Keratinocyte (primary cell): ENCODE measurements at regions not wholly inside any gene's neighbourhood (a gene's known extent, or its start where the extent isn't known, plus 50 kb on each side); places are given as distances from the start of the nearest gene placed in this dataset.

ENCODE experiments used
- CTCF ChIP-seq, 3 experiments: IDR thresholded peaks in 1 of 3; conservative IDR thresholded peaks in 1 of 3; optimal IDR thresholded peaks in 1 of 3; 2 replicates in 2 of 3; 3 replicates in 1 of 3; pipeline versions ENCODE3 to v1.5.1; 2011; ENCODE audit warnings: low read length in 3 of 3, mild to moderate bottlenecking in 3 of 3, moderate library complexity in 2 of 3, control low read depth in 1 of 3, inconsistent platforms in 1 of 3; ENCODE audit not compliant: insufficient read depth in 2 of 3; ENCODE audit errors: extremely low read depth in 1 of 3
- EZH2 ChIP-seq: IDR thresholded peaks from one replicate; pipeline ENCODE4 v1.6.1; 2012; ENCODE audit warnings: inconsistent platforms, mild to moderate bottlenecking, low read length, moderate library complexity

- TF ChIP-seq CTCF (optimal IDR thresholded peaks at IDR 0.05 in 1 of 3, IDR thresholded peaks at IDR 0.05 in 1 of 3, conservative IDR thresholded peaks at IDR 0.05 in 1 of 3; ENCODE audit: extremely low read depth in 1 of 3, insufficient read depth in 2 of 3, low read length in 3 of 3) (no peak), EZH2 (no peak)
Measured at GRCh38 chr11:109036011-109036410, 371.1 kb downstream of the DDX10 start.
